ENCODE measurements at regions not wholly inside any gene's neighbourhood (a gene's known extent, or its start where the extent isn't known, plus 50 kb on each side); places are given as distances from the start of the nearest gene placed in this dataset.
"Not testable (repeated sequence)": the region's sequence is repeated elsewhere in the genome, so short reads cannot be mapped to it uniquely, and the experiment has no call there.

GRCh38 chr7:142569851-142570250 lies 179.4 kb upstream of the PRSS1 start:
- 80 to 100% (median 92%) methylated on average over 1 of the region's 1 CpG for WGBS, 5 donors
- TF ChIP-seq CTCF (IDR thresholded peaks at IDR 0.05) (no peak), POLR2AphosphoS5 (IDR thresholded peaks at IDR 0.05) (no peak), POLR2A (IDR thresholded peaks at IDR 0.05) (no peak), EP300 (IDR thresholded peaks at IDR 0.05) (no peak)
- no peak overlapping the region for H3K4me3 ChIP-seq
- H3K4me1 ChIP-seq: no peaks in the 10 kb centered on the region
- intact Hi-C loops (cut with DNase I; ENCODE audit: low total_unique reads): no loop called here
- no peaks in the 10 kb centered on the region for H3K36me3 ChIP-seq
- DNase-seq: no peak
- no peaks in the 10 kb centered on the region for H3K9me3 ChIP-seq
- peaks cover 0 to 4% (median 0%) of the 10 kb centered on the region in 3 donors for H3K27me3 ChIP-seq
- no peak overlapping the region for H3K27ac ChIP-seq

- TF ChIP-seq POLR2AphosphoS5 (IDR thresholded peaks at IDR 0.05) (no peak), CTCF (IDR thresholded peaks at IDR 0.05) (no peak), EP300 (IDR thresholded peaks at IDR 0.05) (no peak), POLR2A (IDR thresholded peaks at IDR 0.05) (no peak)
- peaks cover 0 to 4% (median 0%) of the 10 kb centered on the region in 3 donors for H3K27me3 ChIP-seq
- 61 to 74% (median 70%) methylated on average over 5 of the region's 5 CpGs for WGBS, 5 donors
Measured at GRCh38 chr7:142568435-142569097, 180.7 kb upstream of the PRSS1 start.

GRCh38 chr7:142567201-142568075 lies 181.8 kb upstream of the PRSS1 start:
- H3K9me3 ChIP-seq: no peaks in the 10 kb centered on the region
- H3K36me3 ChIP-seq: no peaks in the 10 kb centered on the region
- peaks cover 0 to 4% (median 0%) of the 10 kb centered on the region in 3 donors for H3K27me3 ChIP-seq
- H3K4me3 ChIP-seq: no peak overlapping the region
- intact Hi-C loops (cut with DNase I; ENCODE audit: low total_unique reads): no loop called here
- H3K27ac ChIP-seq: no peak overlapping the region
- no peaks in the 10 kb centered on the region for H3K4me1 ChIP-seq
- no peak for TF ChIP-seq EP300 (IDR thresholded peaks at IDR 0.05)
- WGBS, 5 donors: 74 to 80% (median 78%) methylated on average over 22 of the region's 22 CpGs
- no peak for DNase-seq

More at GRCh38 chr7:142568435-142569097, 180.7 kb upstream of the PRSS1 start:
- no peak overlapping the region for H3K4me3 ChIP-seq
- no peak overlapping the region for H3K27ac ChIP-seq
- no peaks in the 10 kb centered on the region for H3K4me1 ChIP-seq
- H3K9me3 ChIP-seq: no peaks in the 10 kb centered on the region
- DNase-seq: no peak
- intact Hi-C loops (cut with DNase I; ENCODE audit: low total_unique reads): no loop called here
- H3K36me3 ChIP-seq: no peaks in the 10 kb centered on the region

- Histone ChIP-seq H3K9me3 (no peaks in the 10 kb centered on the region), H3K27ac (no peak overlapping the region), H3K4me3 (no peak overlapping the region), H3K4me1 (no peaks in the 10 kb centered on the region), H3K36me3 (no peaks in the 10 kb centered on the region), H3K27me3 (peaks cover 0 to 4% (median 0%) of the 10 kb centered on the region in 3 donors)
- intact Hi-C loops (cut with DNase I; ENCODE audit: low total_unique reads): no loop called here
- no peak for DNase-seq
- WGBS, 5 donors: 74 to 83% (median 83%) methylated on average over 5 of the region's 5 CpGs
- TF ChIP-seq POLR2AphosphoS5 (IDR thresholded peaks at IDR 0.05): no peak
- no peak for TF ChIP-seq POLR2A (IDR thresholded peaks at IDR 0.05)
- no peak for TF ChIP-seq CTCF (IDR thresholded peaks at IDR 0.05)
- no peak for TF ChIP-seq EP300 (IDR thresholded peaks at IDR 0.05)
Measured at GRCh38 chr7:142566271-142566670, 183.0 kb upstream of the PRSS1 start.

- H3K27me3 ChIP-seq; intact Hi-C loops (cut with DNase I; ENCODE audit: low total_unique reads); H3K4me1 ChIP-seq; H3K36me3 ChIP-seq; H3K4me3 ChIP-seq; H3K27ac ChIP-seq; DNase-seq; H3K9me3 ChIP-seq: not testable (repeated sequence)
- 78 to 86% (median 82%) methylated on average over 1 of the region's 3 CpGs; no CpG with 5 or more reads in 2 of the 5 donors for WGBS, 5 donors
Measured at GRCh38 chr7:142564125-142564524, 185.1 kb upstream of the PRSS1 start.
